GM19455 (cell line): ENCODE measurements at regions not wholly inside any gene's neighbourhood (a gene's known extent, or its start where the extent isn't known, plus 50 kb on each side); places are given as distances from the start of the nearest gene placed in this dataset.

ENCODE experiments used
- ATAC-seq: cut with Tn5 transposase; IDR thresholded peaks from one replicate; pipeline ENCODE4 v1.9.1; 2021; ENCODE audit not compliant: unreplicated experiment

- ATAC-seq, result no peak
Observed at GRCh38 chr5:104754311-104754995, 1191.9 kb upstream of the NUDT12 start.

GRCh38 chr5:104751969-104752368, 1189.4 kb upstream of the NUDT12 start:
- ATAC-seq, result no peak

GRCh38 chr5:104739905-104740304, 1177.3 kb upstream of the NUDT12 start:
- no peak for ATAC-seq

GRCh38 chr5:104739503-104739902, 1176.9 kb upstream of the NUDT12 start:
- ATAC-seq, result no peak

- no peak for ATAC-seq
Observed at GRCh38 chr5:104736073-104736472, 1173.5 kb upstream of the NUDT12 start.

GRCh38 chr5:104734046-104734445, 1171.5 kb upstream of the NUDT12 start:
- ATAC-seq, result no peak

- ATAC-seq, result no peak
Observed at GRCh38 chr5:104733063-104733669, 1170.6 kb upstream of the NUDT12 start.

- no peak for ATAC-seq
Observed at GRCh38 chr5:104731331-104731730, 1168.7 kb upstream of the NUDT12 start.

- ATAC-seq, result no peak
Observed at GRCh38 chr5:104708027-104708426, 1145.4 kb upstream of the NUDT12 start.

- no peak for ATAC-seq
Observed at GRCh38 chr5:104706600-104706999, 1144.0 kb upstream of the NUDT12 start.

GRCh38 chr5:104702212-104702611, 1139.6 kb upstream of the NUDT12 start:
- ATAC-seq, result no peak

GRCh38 chr5:104699438-104699837, 1136.8 kb upstream of the NUDT12 start:
- no peak for ATAC-seq

- ATAC-seq, result no peak
Observed at GRCh38 chr5:104661256-104661655, 1098.7 kb upstream of the NUDT12 start.

GRCh38 chr5:104659497-104659896, 1096.9 kb upstream of the NUDT12 start:
- no peak for ATAC-seq

GRCh38 chr5:104652271-104652861, 1089.8 kb upstream of the NUDT12 start:
- no peak for ATAC-seq

GRCh38 chr5:104650313-104651055, 1087.9 kb upstream of the NUDT12 start:
- ATAC-seq, result no peak

- ATAC-seq, result no peak
Observed at GRCh38 chr5:104646416-104646815, 1083.8 kb upstream of the NUDT12 start.

GRCh38 chr5:104643320-104643719, 1080.7 kb upstream of the NUDT12 start:
- ATAC-seq, result no peak

GRCh38 chr5:104635227-104635626, 1072.6 kb upstream of the NUDT12 start:
- no peak for ATAC-seq

- ATAC-seq, result no peak
Observed at GRCh38 chr5:104628911-104629310, 1066.3 kb upstream of the NUDT12 start.

- no peak for ATAC-seq
Observed at GRCh38 chr5:104626122-104626521, 1063.5 kb upstream of the NUDT12 start.

GRCh38 chr5:104612005-104612404, 1049.4 kb upstream of the NUDT12 start:
- ATAC-seq, result no peak
